Retinal pigment epithelial cell (primary cell): ENCODE measurements at regions not wholly inside any gene's neighbourhood (a gene's known extent, or its start where the extent isn't known, plus 50 kb on each side); places are given as distances from the start of the nearest gene placed in this dataset.

ENCODE experiments used
- DNase-seq: peaks from one replicate; pipeline ENCODE4 v3.0.0-alpha.2; 2010; ENCODE audit warnings: low read depth
- H3K4me3 ChIP-seq: 2 replicates; pipeline ENCODE4 v1.5.1; 2011; ENCODE audit warnings: mild to moderate bottlenecking, low read length, control low read depth, moderate library complexity
- CTCF ChIP-seq: conservative IDR thresholded peaks from 2 replicates; pipeline ENCODE4 v1.5.1; 2011; ENCODE audit warnings: low read depth, low read length, control low read depth, inconsistent platforms

GRCh38 chrX:122582280-122582974 lies 601.7 kb upstream of the GRIA3 start:
- no peak overlapping the region for H3K4me3 ChIP-seq
- DNase-seq = no peak

GRCh38 chrX:122582975-122583305 lies 601.1 kb upstream of the GRIA3 start:
- no peak overlapping the region for H3K4me3 ChIP-seq
- TF ChIP-seq CTCF = no peak
- DNase-seq = no peak

More at GRCh38 chrX:122582280-122582974, 601.7 kb upstream of the GRIA3 start:
- no peak for TF ChIP-seq CTCF

DNA sequence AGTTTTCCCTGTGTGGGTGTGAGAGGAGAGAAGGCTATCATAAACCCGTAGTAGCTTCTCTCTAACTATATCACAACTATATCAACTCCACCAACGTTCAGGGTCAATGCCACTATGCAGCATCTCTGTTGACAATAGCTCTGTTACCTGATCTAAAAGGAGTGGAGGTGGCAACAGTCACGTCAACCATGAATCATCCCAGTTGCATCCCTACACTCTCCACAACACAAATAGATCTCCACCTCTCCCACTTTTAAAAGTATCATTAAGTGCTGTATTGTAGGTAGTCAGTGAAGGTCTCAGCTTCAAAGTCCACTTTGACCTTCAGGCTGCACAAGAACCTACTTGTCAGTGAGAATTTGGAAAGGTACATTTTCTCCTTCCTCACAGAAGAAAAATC lies 600.5 kb upstream of the GRIA3 start:
- TF ChIP-seq CTCF = no peak
- DNase-seq = no peak
- no peak overlapping the region for H3K4me3 ChIP-seq

- DNase-seq = no peak
- TF ChIP-seq CTCF = no peak
- H3K4me3 ChIP-seq = no peak overlapping the region
Observed at GRCh38 chrX:122584981-122585380, 599.1 kb upstream of the GRIA3 start.

DNA sequence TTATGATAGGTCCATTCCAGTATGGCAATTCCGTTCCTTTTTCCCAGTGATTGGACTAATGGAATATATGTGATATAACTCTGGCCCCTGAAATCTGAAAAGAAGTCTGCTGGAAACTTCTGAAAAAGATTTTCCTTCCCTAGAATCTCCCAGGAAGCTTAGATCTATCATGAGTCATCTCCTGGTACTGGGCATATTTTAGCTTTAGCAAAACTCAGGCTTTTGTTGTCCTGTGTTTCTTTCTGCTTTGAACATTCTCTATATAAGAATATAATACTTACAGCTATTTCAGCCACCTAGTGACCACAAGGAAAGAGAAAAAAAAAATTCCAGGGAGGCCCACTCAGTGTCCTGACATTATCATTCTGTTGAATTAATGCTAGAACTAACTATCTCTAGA lies 597.2 kb upstream of the GRIA3 start:
- peak; percentile 43 for DNase-seq
- no peak overlapping the region for H3K4me3 ChIP-seq
- TF ChIP-seq CTCF = no peak

- TF ChIP-seq CTCF = no peak
- H3K4me3 ChIP-seq = no peak overlapping the region
- DNase-seq = no peak
Observed at GRCh38 chrX:122591546-122591945, 592.5 kb upstream of the GRIA3 start.

DNA sequence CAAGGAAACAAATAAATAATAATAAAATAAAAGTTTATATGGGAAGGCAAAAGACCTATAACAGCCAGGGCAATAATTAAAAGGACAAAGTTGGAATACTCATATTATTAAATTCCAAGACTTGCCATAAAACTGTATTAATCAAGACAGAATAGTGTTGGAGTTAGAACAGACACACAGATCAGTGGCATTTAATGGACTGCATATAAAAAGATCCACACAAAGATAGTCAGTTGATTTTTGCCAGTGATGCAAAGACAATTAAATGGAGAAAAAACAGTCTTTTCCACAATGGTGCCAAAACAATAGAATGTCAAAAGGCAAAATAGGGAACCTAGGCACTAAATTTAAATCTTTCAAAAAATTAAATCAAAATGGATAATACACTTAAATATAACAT lies 587.1 kb upstream of the GRIA3 start:
- no peak overlapping the region for H3K4me3 ChIP-seq
- DNase-seq = no peak
- TF ChIP-seq CTCF = no peak
